SK-N-SH treated with all-trans-retinoic acid at 6 μM for 48 hours (cell line): ENCODE measurements at regions not wholly inside any gene's neighbourhood (a gene's known extent, or its start where the extent isn't known, plus 50 kb on each side); places are given as distances from the start of the nearest gene placed in this dataset.

ENCODE experiments used
- CSRNP3 ChIP-seq: fragments of 250-450 bp; sonication (Bioruptor Pico); IDR thresholded peaks from 2 replicates; pipeline ENCODE4 v1.5.1; 2021; ENCODE audit warnings: mild to moderate bottlenecking, moderate library complexity
- PATZ1 ChIP-seq: fragments of 250-450 bp; sonication (Bioruptor Pico); IDR thresholded peaks from 2 replicates; pipeline ENCODE4 v1.8.0; 2020; ENCODE audit warnings: mild to moderate bottlenecking, moderate library complexity, borderline replicate concordance
- PPARA ChIP-seq: fragments of 250-450 bp; sonication (Bioruptor Pico); IDR thresholded peaks from 2 replicates; pipeline ENCODE4 v1.5.0; 2020; ENCODE audit warnings: mild to moderate bottlenecking, borderline replicate concordance
- RARB ChIP-seq: fragments of 250-450 bp; sonication (Bioruptor Pico); IDR thresholded peaks from 2 replicates; pipeline ENCODE4 v1.8.0; 2021; ENCODE audit warnings: mild to moderate bottlenecking, moderate library complexity
- TOX ChIP-seq: fragments of 250-450 bp; sonication (Bioruptor Pico); IDR thresholded peaks from 2 replicates; pipeline ENCODE4 v1.8.0; 2021; ENCODE audit warnings: mild to moderate bottlenecking, moderate library complexity, borderline replicate concordance
- ZC3H10 ChIP-seq: fragments of 250-450 bp; sonication (Bioruptor Pico); IDR thresholded peaks from 2 replicates; pipeline ENCODE4 v1.5.1; 2021; ENCODE audit warnings: mild to moderate bottlenecking, moderate library complexity

- TF ChIP-seq RARB (CRISPR knock-in tag) (no peak), PPARA (CRISPR knock-in tag) (no peak), TOX (no peak), ZC3H10 (CRISPR knock-in tag) (no peak), CSRNP3 (no peak), PATZ1 (CRISPR knock-in tag) (no peak)
Measured at GRCh38 chr13:89565476-89566100, 1781.9 kb upstream of the MIR17HG start.
